ENCODE measurements at regions not wholly inside any gene's neighbourhood (a gene's known extent, or its start where the extent isn't known, plus 50 kb on each side); places are given as distances from the start of the nearest gene placed in this dataset.
"Not testable (repeated sequence)": the region's sequence is repeated elsewhere in the genome, so short reads cannot be mapped to it uniquely, and the experiment has no call there.

DNA sequence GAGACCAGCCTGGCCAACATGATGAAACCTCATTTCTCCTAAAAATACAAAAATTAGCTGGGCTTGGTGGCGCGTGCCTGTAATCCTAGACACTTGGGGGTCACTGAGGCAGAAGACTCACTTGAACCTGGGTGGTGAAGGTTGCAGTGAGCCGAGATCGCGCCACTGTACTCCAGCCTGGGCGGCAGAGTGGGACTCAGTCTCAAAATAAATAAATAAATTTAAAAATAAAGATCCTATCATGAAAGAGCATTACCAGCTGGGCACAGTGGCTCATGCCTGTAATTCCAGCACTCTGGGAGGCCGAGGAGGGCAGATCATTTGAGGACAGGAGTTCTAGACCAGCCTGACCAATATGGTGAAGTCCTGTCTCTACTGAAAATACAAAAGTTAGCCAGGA, 4489.2 kb upstream of the OR11H1 start:
- H3K36me3 ChIP-seq (ENCODE audit: control insufficient read depth, insufficient read depth, low read length); in situ Hi-C loops (cut with MboI); H3K27ac ChIP-seq (ENCODE audit: extremely low read depth, low read depth, low read length); H3K27me3 ChIP-seq (ENCODE audit: control insufficient read depth in 2 of 2, insufficient read depth in 2 of 2, low read length in 2 of 2); H3K4me2 ChIP-seq (ENCODE audit: insufficient read depth, low read length); H2AFZ ChIP-seq (ENCODE audit: low read depth, low read length); POLR2A ChIA-PET; H3K9me3 ChIP-seq (replicated peaks; ENCODE audit: control insufficient read depth, insufficient read depth, low read depth, low read length); ATAC-seq; BruUV-seq (replicated peaks); H3K4me3 ChIP-seq; H3K4me1 ChIP-seq (replicated peaks in 1 of 2; ENCODE audit: control insufficient read depth in 2 of 2, insufficient read depth in 2 of 2, low read length in 2 of 2); FAIRE-seq; H3K79me2 ChIP-seq (ENCODE audit: control insufficient read depth, insufficient read depth, low read length); CTCF ChIA-PET (ENCODE audit: low intra/inter-chr PET ratio); H3K9ac ChIP-seq (ENCODE audit: insufficient read depth in 1 of 2, low read depth in 2 of 2, low read length in 2 of 2); H3K9me1 ChIP-seq (ENCODE audit: control insufficient read depth, insufficient read depth, low read length); DNase-seq (ENCODE audit: extremely low read depth in 1 of 4, low spot score in 3 of 4); intact Hi-C loops (cut with micrococcal nuclease); H4K20me1 ChIP-seq (replicated peaks; ENCODE audit: control insufficient read depth, insufficient read depth, low read length): not testable (repeated sequence)
- 4% methylated on average over 7 of the region's 7 CpGs for WGBS (ENCODE audit: insufficient coverage, low coverage, missing lambda C conversion rate)

- POLR2A ChIA-PET; H2AFZ ChIP-seq (ENCODE audit: low read depth, low read length); FAIRE-seq; H3K79me2 ChIP-seq (ENCODE audit: control insufficient read depth, insufficient read depth, low read length); BruUV-seq (replicated peaks); H3K9me3 ChIP-seq (replicated peaks; ENCODE audit: control insufficient read depth, insufficient read depth, low read depth, low read length); ATAC-seq; H3K36me3 ChIP-seq (ENCODE audit: control insufficient read depth, insufficient read depth, low read length); H3K27ac ChIP-seq (ENCODE audit: extremely low read depth, low read depth, low read length); intact Hi-C loops (cut with micrococcal nuclease); CTCF ChIA-PET (ENCODE audit: low intra/inter-chr PET ratio); DNase-seq (ENCODE audit: extremely low read depth in 1 of 4, low spot score in 3 of 4); H3K4me1 ChIP-seq (replicated peaks in 1 of 2; ENCODE audit: control insufficient read depth in 2 of 2, insufficient read depth in 2 of 2, low read length in 2 of 2); H3K27me3 ChIP-seq (ENCODE audit: control insufficient read depth in 2 of 2, insufficient read depth in 2 of 2, low read length in 2 of 2); H3K9ac ChIP-seq (ENCODE audit: insufficient read depth in 1 of 2, low read depth in 2 of 2, low read length in 2 of 2); in situ Hi-C loops (cut with MboI); H4K20me1 ChIP-seq (replicated peaks; ENCODE audit: control insufficient read depth, insufficient read depth, low read length); H3K4me2 ChIP-seq (ENCODE audit: insufficient read depth, low read length); H3K9me1 ChIP-seq (ENCODE audit: control insufficient read depth, insufficient read depth, low read length); H3K4me3 ChIP-seq: not testable (repeated sequence)
- 0% methylated on average over 9 of the region's 9 CpGs for WGBS (ENCODE audit: insufficient coverage, low coverage, missing lambda C conversion rate)
These were observed 4486.6 kb upstream of the OR11H1 start for GRCh38 chr22:11041416-11041815.

All from K562 (cell line).